ENCODE measurements at regions not wholly inside any gene's neighbourhood (a gene's known extent, or its start where the extent isn't known, plus 50 kb on each side); places are given as distances from the start of the nearest gene placed in this dataset.
"Not testable (repeated sequence)": the region's sequence is repeated elsewhere in the genome, so short reads cannot be mapped to it uniquely, and the experiment has no call there.

DNA sequence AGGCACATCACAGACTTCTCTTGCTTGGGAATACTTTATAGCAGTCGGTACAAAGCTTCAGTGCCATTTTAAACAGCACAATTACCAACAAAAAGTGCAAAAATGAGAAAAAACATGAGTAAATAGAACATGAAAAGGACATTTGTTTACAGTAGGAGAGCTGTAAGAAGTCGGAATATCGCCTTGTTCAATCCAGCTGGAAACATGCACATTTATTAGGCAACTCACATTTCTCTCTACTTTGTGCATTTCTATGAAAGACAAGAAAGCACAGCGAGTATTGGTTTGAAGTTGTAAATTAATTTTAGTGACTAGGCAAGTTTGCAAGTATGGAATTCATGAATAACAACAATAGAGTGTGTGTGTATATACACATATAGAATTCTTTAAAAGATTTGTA, 484.7 kb downstream of the DACH1 start:
- no peak for DNase-seq

DNA sequence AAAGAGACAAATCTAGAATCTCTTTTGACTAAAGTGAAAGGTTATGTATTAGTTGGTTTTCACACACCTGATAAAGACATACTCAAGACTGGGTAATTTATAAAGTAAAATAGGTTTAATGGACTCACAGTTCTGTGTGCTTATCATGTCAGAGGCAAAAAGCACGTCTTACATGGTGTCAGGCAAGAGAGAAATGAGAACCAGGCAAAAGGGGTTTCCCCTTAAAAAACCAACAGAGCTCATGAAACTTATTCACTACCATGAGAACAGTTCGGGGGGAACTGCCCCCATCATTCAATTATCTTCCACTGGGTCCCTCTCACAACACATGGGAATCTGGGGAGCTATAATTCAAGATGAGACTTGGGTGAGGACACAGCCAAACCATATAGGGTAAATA, 486.8 kb downstream of the DACH1 start:
- no peak for DNase-seq

DNA sequence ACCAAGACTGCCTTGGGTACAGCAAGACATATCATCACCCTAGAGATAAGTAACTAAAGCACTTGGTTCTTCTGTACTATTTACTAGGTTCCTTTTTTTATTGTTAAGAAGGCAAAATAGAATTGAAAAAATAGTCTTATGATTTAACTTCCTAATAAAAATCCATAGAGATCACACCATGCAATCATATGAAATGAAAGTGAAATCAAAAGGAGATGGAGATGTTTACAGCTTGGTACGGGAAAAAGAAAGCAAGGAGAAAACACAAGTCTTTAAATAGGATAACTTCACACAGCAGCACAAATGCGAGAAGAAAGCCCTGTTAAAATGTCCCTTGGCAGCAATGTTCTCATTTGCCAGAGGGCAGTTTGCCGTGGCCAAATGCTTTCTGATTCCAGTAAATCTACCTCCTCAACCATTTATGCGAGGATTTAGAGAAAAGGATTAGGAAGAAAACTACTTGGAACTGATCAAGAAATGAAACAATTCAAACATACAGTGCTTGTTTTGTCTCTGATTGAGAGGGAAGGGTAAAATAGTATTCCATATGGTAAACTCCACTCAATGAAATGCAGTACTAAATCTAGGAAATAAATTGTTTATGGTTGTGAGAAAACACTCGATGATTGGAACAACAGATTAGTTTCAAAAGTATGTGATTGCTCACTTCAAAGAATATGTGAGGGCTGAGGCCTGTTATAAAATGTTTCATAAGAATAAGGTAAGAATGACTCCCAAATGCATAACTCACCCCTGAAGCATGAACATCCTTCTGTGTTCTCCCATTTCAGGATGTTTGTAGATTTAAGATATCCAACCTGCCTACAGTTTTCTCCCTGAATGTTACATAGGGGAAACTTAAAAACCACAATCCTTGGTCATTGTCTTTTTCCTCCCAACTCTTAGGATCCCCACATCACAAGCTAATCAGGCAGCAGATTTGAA, 487.8 kb downstream of the DACH1 start:
- peak; percentile 17 for DNase-seq

DNA sequence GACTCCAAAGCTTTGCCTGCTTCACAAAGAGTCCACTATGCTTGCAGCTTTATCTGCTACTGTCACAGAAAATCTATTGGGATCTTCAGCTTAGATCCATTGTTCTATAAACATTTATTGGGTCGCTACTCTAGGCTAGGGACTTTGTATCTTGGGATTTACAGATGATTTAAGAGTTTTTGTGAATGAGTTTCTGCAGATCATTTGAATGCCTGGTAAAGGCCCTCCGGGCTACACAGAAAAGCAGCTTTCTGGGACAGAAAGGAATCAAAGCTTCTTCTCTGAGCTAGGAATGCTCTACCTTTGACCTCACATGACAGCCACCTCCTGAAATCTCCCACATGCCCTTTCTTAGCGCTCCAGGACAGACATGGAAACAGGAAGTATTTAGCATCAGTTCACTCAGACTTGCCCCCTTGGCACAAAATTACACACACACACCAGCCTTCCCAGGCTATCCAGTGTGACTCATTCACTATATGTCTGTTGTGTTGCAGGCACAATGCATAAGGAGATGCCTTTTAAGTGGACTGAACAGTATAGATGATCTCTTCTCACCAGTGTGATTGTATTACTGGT, 492.4 kb downstream of the DACH1 start:
- DNase-seq, result no peak

DNA sequence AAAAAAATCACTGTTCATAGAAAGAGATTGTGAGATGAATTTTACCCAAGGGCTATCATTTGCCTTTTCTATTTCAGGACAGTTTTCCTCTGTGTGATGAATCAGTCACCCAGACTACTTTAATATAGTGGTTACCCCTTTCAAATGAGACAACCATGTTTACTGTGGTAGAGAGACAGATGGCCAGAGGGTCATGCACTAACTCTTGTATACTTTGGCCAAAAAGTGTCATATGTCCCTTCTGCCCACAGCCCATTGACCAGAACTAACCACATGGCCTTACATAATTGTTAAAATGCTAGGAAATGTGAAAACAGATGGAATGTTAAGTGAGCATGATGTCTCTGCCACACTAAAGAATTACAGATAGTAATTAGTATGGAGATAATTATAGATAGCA, 498.7 kb downstream of the DACH1 start:
- DNase-seq, result no peak

DNA sequence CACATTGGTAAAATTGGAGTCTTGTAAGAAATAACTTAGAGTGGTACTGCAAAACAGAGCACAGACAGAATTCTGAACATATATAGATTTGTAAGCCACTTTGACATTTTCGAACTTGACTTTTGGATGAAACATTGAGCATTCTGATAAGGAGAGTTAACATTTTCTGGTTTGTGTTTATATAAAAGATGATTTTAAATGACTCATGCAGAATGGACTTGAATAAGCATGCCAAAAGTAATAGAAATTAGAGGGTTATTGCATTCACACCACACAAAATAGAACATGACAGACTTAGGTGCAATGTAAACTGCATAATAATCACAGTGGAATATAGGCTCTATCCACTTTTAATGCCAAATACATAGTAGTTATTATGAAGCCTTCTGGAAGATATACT, 507.0 kb downstream of the DACH1 start:
- no peak for DNase-seq

DNA sequence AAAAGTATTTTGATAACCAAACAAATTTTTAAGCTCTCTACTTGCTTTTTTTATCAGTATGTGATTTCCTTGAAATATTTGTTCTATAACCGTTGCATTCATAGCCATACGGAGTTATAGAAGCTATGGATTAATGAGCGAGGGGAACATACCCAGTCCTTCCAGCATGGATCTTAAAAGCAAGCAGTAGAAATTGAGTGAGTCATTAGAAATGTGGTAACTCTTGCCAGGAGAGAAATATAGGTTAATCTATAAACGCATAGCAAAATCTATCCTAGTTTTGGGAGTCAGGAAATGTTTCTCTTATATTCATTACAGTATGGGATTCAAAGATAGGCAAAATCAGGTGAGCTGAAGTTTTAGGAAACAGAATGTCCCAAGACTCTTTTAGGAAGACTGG, 507.4 kb downstream of the DACH1 start:
- DNase-seq, result no peak

DNA sequence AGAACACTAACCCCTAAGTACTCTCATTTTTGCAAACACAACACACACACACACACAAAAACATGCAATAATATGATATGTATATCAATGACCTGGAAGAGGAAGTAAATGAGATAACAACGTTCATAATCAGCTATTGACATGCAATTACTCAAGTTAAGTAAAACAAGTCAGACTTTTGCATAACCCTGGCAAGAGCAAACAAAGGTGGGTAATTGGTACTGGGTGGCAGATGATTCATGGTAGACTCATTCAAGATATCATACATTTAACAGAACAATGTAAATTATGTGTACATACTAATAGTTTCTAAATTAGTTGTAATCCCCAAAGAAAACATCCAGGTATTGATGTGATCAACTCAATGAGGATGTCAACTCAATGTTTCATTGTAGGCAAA, 508.8 kb downstream of the DACH1 start:
- no peak for DNase-seq

DNA sequence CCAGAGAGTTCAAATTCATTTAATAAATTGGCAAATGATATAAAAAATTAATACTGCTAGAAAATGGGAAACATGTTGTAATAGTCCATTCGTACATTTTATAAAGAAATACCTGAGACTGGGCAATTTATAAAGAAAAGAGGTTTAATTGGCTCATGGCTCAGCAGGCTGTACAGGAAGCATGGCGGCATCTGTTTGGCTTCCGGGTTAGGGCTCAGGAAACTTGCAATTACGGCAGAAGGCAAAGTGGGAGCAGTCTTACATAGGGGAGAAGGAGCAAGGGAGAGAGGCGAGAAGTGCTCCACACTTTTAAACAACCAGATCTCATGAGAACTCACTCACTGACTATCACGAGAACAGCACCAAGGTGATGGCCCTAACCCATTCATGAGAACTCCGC, 512.0 kb downstream of the DACH1 start:
- DNase-seq, result no peak

DNA sequence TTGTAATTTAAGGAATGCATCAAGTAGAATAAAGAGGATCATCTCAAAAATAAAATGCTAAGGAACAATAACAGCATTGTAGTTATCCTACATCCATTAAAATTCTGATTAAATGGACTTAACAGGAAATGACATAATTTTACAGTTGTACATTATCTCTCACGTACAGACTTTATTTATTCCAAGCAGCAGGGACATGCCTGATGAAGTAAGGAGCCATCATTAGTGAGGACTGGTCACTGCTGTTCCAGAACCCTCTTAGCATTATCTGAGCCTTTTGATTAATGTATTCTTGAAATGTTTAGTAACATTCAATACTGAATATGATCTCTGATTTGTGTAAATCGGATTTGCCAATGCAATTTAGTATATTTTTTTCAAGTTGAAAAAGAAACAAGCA, 516.1 kb downstream of the DACH1 start:
- DNase-seq, result no peak

DNA sequence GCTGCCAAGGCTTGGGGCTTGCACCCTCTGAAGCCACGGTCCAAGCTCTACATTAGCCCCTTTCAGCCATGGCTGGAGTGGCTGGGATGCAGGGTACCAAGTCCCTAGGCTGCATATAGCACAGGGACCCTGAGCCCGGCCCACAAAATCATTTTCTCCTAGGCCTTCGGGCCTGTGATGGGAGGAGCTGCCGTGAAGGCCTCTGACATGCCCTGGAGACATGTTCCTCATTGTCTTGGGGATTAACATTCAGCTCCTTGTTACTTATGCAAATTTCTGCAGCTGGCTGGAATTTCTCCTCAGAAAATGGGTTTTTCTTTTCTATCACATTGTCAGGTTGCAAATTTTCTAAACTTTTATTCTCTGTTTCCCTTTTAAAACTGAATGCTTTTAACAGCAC, 521.1 kb downstream of the DACH1 start:
- DNase-seq, result not testable (repeated sequence)

DNA sequence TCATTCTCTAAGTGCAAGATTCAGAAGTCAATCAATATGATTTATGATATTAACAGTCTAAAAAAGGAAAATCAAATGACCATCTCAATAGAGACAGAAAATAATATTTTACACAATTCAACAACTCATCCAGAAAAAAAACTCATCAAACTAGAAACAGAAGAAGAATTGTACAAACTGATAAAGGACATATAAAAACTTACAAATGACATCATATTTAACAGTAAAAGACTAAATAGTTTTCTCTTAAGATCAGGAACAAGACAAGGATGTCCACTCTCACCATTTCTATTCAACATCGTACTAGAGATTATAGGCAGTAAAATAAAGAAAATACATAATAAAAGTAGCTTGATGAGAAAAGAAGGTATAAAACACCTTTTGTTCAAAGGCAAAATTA, 527.3 kb downstream of the DACH1 start:
- no peak for DNase-seq

DNA sequence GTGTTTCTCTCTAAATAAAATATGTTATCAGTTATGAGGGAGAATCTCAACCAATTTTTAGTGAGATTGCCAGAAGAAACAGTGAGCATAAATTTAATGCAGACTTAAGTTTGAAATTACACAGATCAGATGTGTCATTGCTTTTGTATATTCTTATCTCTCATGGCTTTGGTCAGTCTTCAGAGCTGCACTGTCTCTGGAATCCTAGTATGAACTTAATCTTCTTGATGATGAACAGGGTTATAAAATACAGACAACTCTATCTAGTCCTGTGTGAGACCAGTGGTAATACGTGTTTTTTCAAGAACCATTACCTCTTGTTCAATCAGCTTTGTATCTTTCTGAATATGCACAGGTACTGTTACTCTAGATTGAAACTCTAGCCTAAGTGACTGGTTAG, 528.0 kb downstream of the DACH1 start:
- DNase-seq, result no peak

DNA sequence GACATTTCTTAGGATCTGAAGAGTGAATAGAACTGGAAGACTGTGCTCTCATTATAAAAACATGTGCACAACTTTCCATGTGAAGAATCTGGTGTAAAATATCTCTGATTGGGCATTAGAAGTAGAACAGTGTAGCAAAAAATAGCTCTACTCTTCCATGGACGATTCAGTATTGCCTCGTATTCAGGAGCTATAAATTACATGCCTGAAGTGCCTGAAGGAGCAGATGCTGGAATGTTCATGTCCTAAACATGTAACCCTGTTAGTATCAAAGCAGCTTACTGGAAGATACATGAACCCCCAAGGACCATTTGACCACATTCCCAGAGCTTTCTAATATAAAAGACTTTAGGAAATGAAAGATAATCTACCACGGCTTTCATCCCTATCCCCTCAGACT, 528.9 kb downstream of the DACH1 start:
- no peak for DNase-seq

DNA sequence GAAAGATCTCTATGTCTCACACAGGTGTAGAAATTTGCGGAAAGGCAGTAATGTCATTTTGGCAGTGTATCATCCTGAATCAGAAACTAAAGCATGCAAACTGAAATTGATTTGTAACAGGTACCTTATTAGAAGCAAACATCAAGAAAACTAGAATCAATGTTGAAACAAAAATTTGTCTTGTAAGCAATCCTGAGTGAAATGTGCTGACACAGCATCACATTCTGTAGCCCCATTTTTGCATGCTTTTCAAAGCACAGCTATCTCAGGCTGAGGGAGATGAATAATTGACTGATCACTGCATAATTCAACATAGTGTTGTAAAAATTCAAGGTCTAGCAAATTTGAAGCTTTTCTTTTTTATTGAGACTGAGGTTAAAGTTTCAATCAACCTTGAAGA, 539.7 kb downstream of the DACH1 start:
- DNase-seq, result no peak

DNA sequence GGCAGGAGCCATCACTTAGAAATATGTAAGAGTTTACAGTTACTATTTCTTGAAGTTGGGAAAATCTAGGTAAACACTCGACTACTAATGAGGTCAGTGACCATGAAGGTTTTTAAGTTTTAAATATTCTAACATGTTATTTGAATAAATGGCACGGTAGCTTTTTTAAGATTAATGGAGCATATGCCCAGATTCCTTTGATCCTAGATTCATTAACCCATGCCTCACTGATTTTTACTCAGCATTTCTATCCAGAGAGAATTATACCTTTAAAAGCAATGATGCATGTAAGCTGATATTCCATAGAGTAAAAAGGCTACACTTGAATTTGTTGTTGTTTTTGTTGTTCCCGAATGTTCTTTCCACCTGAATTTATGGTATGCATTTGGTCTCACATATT, 541.4 kb downstream of the DACH1 start:
- DNase-seq, result no peak

DNA sequence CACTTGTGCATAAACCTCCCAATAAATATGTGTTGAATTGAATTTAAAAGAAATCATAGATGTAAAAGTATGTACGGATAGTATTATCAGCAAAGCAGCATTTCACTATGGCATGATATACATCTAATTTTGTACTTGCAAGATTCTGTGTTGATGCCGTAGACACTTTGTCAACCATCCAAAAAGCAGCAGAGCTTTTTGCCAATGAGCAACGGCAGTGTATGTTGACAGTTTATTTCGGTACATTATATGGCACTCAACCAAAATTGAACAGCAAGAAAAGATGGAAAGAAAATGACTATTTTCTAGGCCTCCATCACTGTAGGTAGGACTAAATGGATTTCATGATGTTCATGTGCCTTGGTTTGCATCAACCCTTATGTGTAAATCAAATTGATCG, 543.7 kb downstream of the DACH1 start:
- DNase-seq, result no peak

DNA sequence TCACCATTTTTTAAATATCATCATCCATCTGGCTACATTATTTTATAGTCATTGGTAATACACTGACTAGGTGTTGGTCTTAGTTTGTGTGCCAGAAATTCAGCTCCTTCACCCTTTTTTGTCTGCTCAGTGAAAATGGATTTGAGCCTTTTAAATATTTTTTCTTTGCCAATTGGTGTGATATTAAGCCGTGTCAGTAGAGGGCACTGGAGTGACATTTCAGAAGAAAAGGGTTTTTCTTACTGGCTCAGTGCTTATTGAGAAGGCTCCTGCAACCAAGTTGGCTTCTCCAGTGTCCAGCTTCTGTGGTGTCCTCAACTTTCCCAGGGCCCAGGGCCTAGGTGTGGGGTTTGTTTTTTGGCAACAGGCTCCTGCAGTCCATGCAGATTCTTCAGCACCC, 546.6 kb downstream of the DACH1 start:
- no peak for DNase-seq

DNA sequence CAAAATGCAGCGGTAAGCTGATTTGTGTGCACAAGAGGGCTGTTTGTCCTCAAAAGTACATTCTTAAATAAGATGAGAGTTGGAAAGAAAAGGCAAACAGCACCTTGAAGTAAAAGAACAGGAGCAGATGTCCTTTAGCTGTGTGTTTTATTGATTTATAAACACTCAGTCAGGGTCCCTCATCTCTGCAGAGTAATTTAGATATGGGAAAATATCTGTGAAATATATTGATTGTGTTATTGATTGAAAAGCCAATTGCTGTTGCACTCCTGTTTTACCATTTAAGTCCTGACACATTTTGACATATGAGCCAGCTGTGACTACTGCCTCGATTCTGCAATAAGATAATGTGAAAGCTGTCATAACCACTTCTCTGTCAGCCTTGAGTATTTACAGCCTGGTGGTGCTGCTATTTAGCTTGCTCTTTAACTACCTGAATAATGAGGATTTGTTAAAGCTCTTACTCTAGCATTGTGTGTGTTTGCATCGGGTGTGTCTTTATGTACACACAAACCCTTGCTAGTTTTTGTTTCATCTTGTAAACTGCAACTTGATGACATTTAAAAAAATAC, 550.1 kb downstream of the DACH1 start:
- no peak for DNase-seq

DNA sequence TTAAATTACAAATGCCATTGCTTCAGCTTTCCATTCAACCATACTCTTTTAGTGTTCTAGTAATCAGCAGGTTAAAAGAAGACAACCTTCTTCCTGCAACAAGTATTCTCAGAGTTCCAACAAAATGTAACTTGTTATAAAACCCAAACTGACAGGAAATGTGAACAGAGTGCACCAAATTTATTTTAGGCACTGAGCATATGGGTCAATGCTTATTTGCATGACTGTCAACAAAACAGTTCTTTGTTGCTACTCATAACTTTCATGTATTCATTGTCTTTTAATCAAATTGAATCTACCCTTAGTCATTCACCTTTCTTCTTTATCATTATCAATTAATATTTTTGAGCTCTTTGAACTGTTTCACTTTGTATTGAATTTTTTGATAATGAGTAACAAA, 554.1 kb downstream of the DACH1 start:
- no peak for DNase-seq

DNA sequence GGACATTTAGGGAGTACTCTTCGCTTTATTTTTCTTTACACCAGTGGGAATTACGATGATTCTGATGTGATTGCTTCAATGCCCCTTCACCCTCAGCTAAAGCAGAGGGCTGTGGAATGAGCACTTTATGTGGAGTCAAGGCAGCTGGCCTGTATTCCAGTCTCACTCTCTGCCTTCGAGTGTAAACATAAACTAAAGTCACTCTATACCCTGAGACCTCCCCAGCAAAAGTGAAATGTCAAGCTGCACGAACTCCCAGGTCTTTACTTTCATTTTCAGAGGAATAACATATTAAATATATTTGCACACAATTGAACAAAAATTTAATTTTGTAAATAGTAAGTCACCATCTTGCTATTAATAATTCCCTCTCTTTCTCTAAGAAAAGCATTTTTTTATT, 557.1 kb downstream of the DACH1 start:
- no peak for DNase-seq

DNA sequence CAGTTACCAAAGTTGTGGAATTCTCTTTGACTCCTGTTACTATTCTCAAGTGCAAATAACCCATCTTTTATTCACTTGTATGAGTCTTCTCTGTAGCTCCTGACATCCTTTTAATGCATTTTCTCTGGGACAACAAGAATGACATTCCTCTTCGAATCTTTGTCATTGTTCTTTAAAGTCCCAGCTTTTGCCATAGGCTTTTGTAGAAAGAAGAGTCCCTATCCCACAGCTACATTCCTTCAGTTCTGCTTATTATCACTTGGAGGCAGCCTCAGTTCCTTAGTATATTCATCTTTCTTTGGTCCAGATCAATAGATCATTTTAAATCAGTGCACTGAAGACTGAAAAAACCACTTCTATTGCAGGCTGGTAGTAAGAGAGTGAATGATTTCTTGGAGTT, 560.2 kb downstream of the DACH1 start:
- no peak for DNase-seq

DNA sequence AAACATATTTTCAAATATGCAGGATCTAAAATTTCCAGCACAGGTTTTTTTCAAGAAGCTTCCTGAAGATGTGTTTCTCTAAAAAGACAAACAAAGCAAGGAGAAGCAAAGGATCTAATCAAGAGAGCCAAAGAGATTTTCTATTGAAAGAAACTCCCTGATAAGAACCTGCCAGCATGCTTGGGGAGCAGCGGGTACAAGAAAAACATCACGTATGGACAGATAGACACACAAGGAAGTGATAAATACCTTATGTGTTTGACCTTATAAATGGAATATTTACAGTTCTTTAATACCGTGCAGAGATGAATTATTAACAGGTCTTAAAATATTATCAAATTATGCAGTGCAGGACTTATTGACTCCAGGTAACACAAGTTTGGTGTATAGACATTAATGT, 562.1 kb downstream of the DACH1 start:
- no peak for DNase-seq

DNA sequence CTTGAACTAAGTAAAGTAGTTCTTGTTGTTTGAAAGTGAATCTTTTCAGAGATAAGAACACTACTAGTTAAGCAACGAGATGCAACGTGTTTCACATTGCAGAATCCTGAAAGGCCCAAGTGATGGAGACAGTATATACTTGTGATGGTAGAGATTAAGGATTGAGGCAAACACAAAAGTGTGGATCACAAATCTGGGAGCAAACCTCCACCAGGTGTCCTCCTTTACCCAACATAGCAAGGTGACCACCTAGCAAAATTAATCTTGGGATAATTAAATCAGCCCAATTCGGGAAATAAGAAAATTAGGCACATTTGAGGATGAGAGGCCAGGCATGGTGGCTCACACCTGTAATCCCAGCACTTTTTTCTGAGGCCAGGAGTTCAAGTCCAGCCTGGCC, 563.9 kb downstream of the DACH1 start:
- DNase-seq, result no peak
